ENCODE measurements at regions not wholly inside any gene's neighbourhood (a gene's known extent, or its start where the extent isn't known, plus 50 kb on each side); places are given as distances from the start of the nearest gene placed in this dataset.

GRCh38 chr18:59820663-59821062 is 79.1 kb upstream of the PMAIP1 start:
- Histone ChIP-seq H3K9me3 (ENCODE audit: control insufficient read depth in 2 of 3, insufficient read depth in 1 of 3, low read length in 3 of 3) (no peaks in the 10 kb centered on the region), H3K4me1 (ENCODE audit: control insufficient read depth in 2 of 3, insufficient read depth in 2 of 3, low read depth in 1 of 3, low read length in 3 of 3) (no peaks in the 10 kb centered on the region), H3K27ac (ENCODE audit: low read depth in 2 of 2, low read length in 2 of 2) (no peak overlapping the region), H3K9ac (ENCODE audit: low read length in 3 of 3) (no peak overlapping the region), H3K27me3 (ENCODE audit: control insufficient read depth, insufficient read depth, low read length) (no peaks in the 10 kb centered on the region), H3K36me3 (ENCODE audit: control insufficient read depth in 2 of 3, insufficient read depth in 3 of 3, low read length in 3 of 3) (no peaks in the 10 kb centered on the region), H3K4me3 (ENCODE audit: low read length in 3 of 3) (no peak overlapping the region)
- intact Hi-C loops (cut with DNase I) = loop anchor here (10.0 kb wide), 1 partner anchor 376 kb away; no protein-coding TSS in a partner anchor
- TF ChIP-seq CTCF (IDR thresholded peaks at IDR 0.05; ENCODE audit: borderline replicate concordance, extremely low read depth, insufficient read depth) = no peak
- no peak for DNase-seq
- no peak for FAIRE-seq

- no peaks in the 10 kb centered on the region for H3K9me3 ChIP-seq (ENCODE audit: control insufficient read depth in 2 of 3, insufficient read depth in 1 of 3, low read length in 3 of 3)
- no peak for DNase-seq
- H3K36me3 ChIP-seq (ENCODE audit: control insufficient read depth in 2 of 3, insufficient read depth in 3 of 3, low read length in 3 of 3) = no peaks in the 10 kb centered on the region
- intact Hi-C loops (cut with DNase I) = no loop called here
- H3K9ac ChIP-seq (ENCODE audit: low read length in 3 of 3) = no peak overlapping the region
- H3K4me1 ChIP-seq (ENCODE audit: control insufficient read depth in 2 of 3, insufficient read depth in 2 of 3, low read depth in 1 of 3, low read length in 3 of 3) = no peaks in the 10 kb centered on the region
- no peak for TF ChIP-seq CTCF (IDR thresholded peaks at IDR 0.05; ENCODE audit: borderline replicate concordance, extremely low read depth, insufficient read depth)
- FAIRE-seq = no peak
- H3K4me3 ChIP-seq (ENCODE audit: low read length in 3 of 3) = no peak overlapping the region
- H3K27me3 ChIP-seq (ENCODE audit: control insufficient read depth, insufficient read depth, low read length) = no peaks in the 10 kb centered on the region
- no peak overlapping the region for H3K27ac ChIP-seq (ENCODE audit: low read depth in 2 of 2, low read length in 2 of 2)
Measured at GRCh38 chr18:59818769-59819168, 81.0 kb upstream of the PMAIP1 start.

GRCh38 chr18:59814891-59815290 is 84.9 kb upstream of the PMAIP1 start:
- DNase-seq = peak in 1 of 5 donors; percentile 13
- H3K4me1 ChIP-seq (ENCODE audit: control insufficient read depth in 2 of 3, insufficient read depth in 2 of 3, low read depth in 1 of 3, low read length in 3 of 3) = no peaks in the 10 kb centered on the region
- H3K9me3 ChIP-seq (ENCODE audit: control insufficient read depth in 2 of 3, insufficient read depth in 1 of 3, low read length in 3 of 3) = no peaks in the 10 kb centered on the region
- no peak for TF ChIP-seq CTCF (IDR thresholded peaks at IDR 0.05; ENCODE audit: borderline replicate concordance, extremely low read depth, insufficient read depth)
- no peak overlapping the region for H3K9ac ChIP-seq (ENCODE audit: low read length in 3 of 3)
- no peaks in the 10 kb centered on the region for H3K36me3 ChIP-seq (ENCODE audit: control insufficient read depth in 2 of 3, insufficient read depth in 3 of 3, low read length in 3 of 3)
- H3K27ac ChIP-seq (ENCODE audit: low read depth in 2 of 2, low read length in 2 of 2) = no peak overlapping the region
- H3K4me3 ChIP-seq (ENCODE audit: low read length in 3 of 3) = no peak overlapping the region
- FAIRE-seq = no peak
- H3K27me3 ChIP-seq (ENCODE audit: control insufficient read depth, insufficient read depth, low read length) = no peaks in the 10 kb centered on the region
- intact Hi-C loops (cut with DNase I) = no loop called here

GRCh38 chr18:59813942-59814341 is 85.9 kb upstream of the PMAIP1 start:
- FAIRE-seq (no peak), DNase-seq (no peak)
- H3K4me3 ChIP-seq (ENCODE audit: low read length in 3 of 3) = no peak overlapping the region
- no peaks in the 10 kb centered on the region for H3K9me3 ChIP-seq (ENCODE audit: control insufficient read depth in 2 of 3, insufficient read depth in 1 of 3, low read length in 3 of 3)
- H3K27ac ChIP-seq (ENCODE audit: low read depth in 2 of 2, low read length in 2 of 2) = no peak overlapping the region
- no peaks in the 10 kb centered on the region for H3K27me3 ChIP-seq (ENCODE audit: control insufficient read depth, insufficient read depth, low read length)
- no peaks in the 10 kb centered on the region for H3K4me1 ChIP-seq (ENCODE audit: control insufficient read depth in 2 of 3, insufficient read depth in 2 of 3, low read depth in 1 of 3, low read length in 3 of 3)
- no peak for TF ChIP-seq CTCF (IDR thresholded peaks at IDR 0.05; ENCODE audit: borderline replicate concordance, extremely low read depth, insufficient read depth)
- intact Hi-C loops (cut with DNase I) = no loop called here
- H3K36me3 ChIP-seq (ENCODE audit: control insufficient read depth in 2 of 3, insufficient read depth in 3 of 3, low read length in 3 of 3) = no peaks in the 10 kb centered on the region
- H3K9ac ChIP-seq (ENCODE audit: low read length in 3 of 3) = no peak overlapping the region
